ENCODE measurements at regions not wholly inside any gene's neighbourhood (a gene's known extent, or its start where the extent isn't known, plus 50 kb on each side); places are given as distances from the start of the nearest gene placed in this dataset.

- ATAC-seq: no peak
- Histone ChIP-seq H3K4me2 (ENCODE audit: low read length) (no peak overlapping the region), H3K27ac (ENCODE audit: low read length) (no peak overlapping the region), H2AFZ (ENCODE audit: low read length) (no peak overlapping the region), H3K9ac (ENCODE audit: low read length) (no peak overlapping the region), H3K36me3 (ENCODE audit: low read depth, low read length) (no peaks in the 10 kb centered on the region), H3K9me2 (replicated peaks; ENCODE audit: low read length) (no peaks in the 10 kb centered on the region), H3K27me3 (ENCODE audit: low read length) (no peaks in the 10 kb centered on the region), H3K4me3 (ENCODE audit: low read length) (no peak overlapping the region), H3F3A (ENCODE audit: low read length, unreplicated experiment) (no peaks in the 10 kb centered on the region), H4K20me1 (ENCODE audit: low read length) (no peaks in the 10 kb centered on the region), H3K9me3 (ENCODE audit: low read length) (no peaks in the 10 kb centered on the region), H3K4me1 (ENCODE audit: insufficient read depth, low read length) (no peaks in the 10 kb centered on the region), H3K79me2 (ENCODE audit: low read length) (no peaks in the 10 kb centered on the region)
- intact Hi-C loops (cut with micrococcal nuclease): no loop called here
- ChIA-PET POLR2A (ENCODE audit: unreplicated experiment) (no interaction called here), CTCF (no interaction called here)
- DNase-seq: no peak
- no TSS peak for BruUV-seq (replicated peaks)
- TF ChIP-seq CTCF (conservative IDR thresholded peaks at IDR 0.05; ENCODE audit: low read depth, low read length): no peak
- TF ChIP-seq EZH2phosphoT487 (IDR thresholded peaks at IDR 0.05; ENCODE audit: borderline replicate concordance, low read length): no peak
- no peak for TF ChIP-seq EZH2 (IDR thresholded peaks at IDR 0.05; ENCODE audit: low read length, unreplicated experiment)
Observed at GRCh38 chr9:104258296-104259011, 164.3 kb downstream of the SMC2 start.

- DNase-seq (no peak), ATAC-seq (no peak)
- H3K27ac ChIP-seq (ENCODE audit: low read length): no peak overlapping the region
- no peaks in the 10 kb centered on the region for H3K79me2 ChIP-seq (ENCODE audit: low read length)
- no peaks in the 10 kb centered on the region for H3F3A ChIP-seq (ENCODE audit: low read length, unreplicated experiment)
- H3K36me3 ChIP-seq (ENCODE audit: low read depth, low read length): no peaks in the 10 kb centered on the region
- no peak overlapping the region for H2AFZ ChIP-seq (ENCODE audit: low read length)
- H3K9me3 ChIP-seq (ENCODE audit: low read length): no peaks in the 10 kb centered on the region
- H3K9ac ChIP-seq (ENCODE audit: low read length): no peak overlapping the region
- H3K4me3 ChIP-seq (ENCODE audit: low read length): no peak overlapping the region
- no peaks in the 10 kb centered on the region for H4K20me1 ChIP-seq (ENCODE audit: low read length)
- H3K9me2 ChIP-seq (replicated peaks; ENCODE audit: low read length): no peaks in the 10 kb centered on the region
- TF ChIP-seq CTCF (conservative IDR thresholded peaks at IDR 0.05; ENCODE audit: low read depth, low read length): no peak
- CTCF ChIA-PET: no interaction called here
- POLR2A ChIA-PET (ENCODE audit: unreplicated experiment): no interaction called here
- intact Hi-C loops (cut with micrococcal nuclease): no loop called here
- no peaks in the 10 kb centered on the region for H3K4me1 ChIP-seq (ENCODE audit: insufficient read depth, low read length)
- H3K27me3 ChIP-seq (ENCODE audit: low read length): no peaks in the 10 kb centered on the region
- no peak overlapping the region for H3K4me2 ChIP-seq (ENCODE audit: low read length)
- BruUV-seq (replicated peaks): no TSS peak
Observed at GRCh38 chr9:104260004-104260403, 165.9 kb downstream of the SMC2 start.

GRCh38 chr9:104263942-104264341 lies 169.8 kb downstream of the SMC2 start:
- Histone ChIP-seq H3F3A (ENCODE audit: low read length, unreplicated experiment) (no peaks in the 10 kb centered on the region), H3K4me2 (ENCODE audit: low read length) (no peak overlapping the region), H3K9me2 (replicated peaks; ENCODE audit: low read length) (no peaks in the 10 kb centered on the region), H3K4me1 (ENCODE audit: insufficient read depth, low read length) (no peaks in the 10 kb centered on the region), H3K27ac (ENCODE audit: low read length) (no peak overlapping the region), H3K9me3 (ENCODE audit: low read length) (no peaks in the 10 kb centered on the region), H2AFZ (ENCODE audit: low read length) (no peak overlapping the region), H4K20me1 (ENCODE audit: low read length) (no peaks in the 10 kb centered on the region), H3K36me3 (ENCODE audit: low read depth, low read length) (no peaks in the 10 kb centered on the region; the same call in 1 of the 2 replicates), H3K9ac (ENCODE audit: low read length) (no peak overlapping the region), H3K4me3 (ENCODE audit: low read length) (no peak overlapping the region), H3K27me3 (ENCODE audit: low read length) (no peaks in the 10 kb centered on the region), H3K79me2 (ENCODE audit: low read length) (no peaks in the 10 kb centered on the region)
- BruUV-seq (replicated peaks): no TSS peak
- intact Hi-C loops (cut with micrococcal nuclease): no loop called here
- ChIA-PET CTCF (no interaction called here), POLR2A (ENCODE audit: unreplicated experiment) (no interaction called here)
- TF ChIP-seq CTCF (conservative IDR thresholded peaks at IDR 0.05; ENCODE audit: low read depth, low read length) (no peak), EZH2phosphoT487 (IDR thresholded peaks at IDR 0.05; ENCODE audit: borderline replicate concordance, low read length) (no peak), EZH2 (IDR thresholded peaks at IDR 0.05; ENCODE audit: low read length, unreplicated experiment) (no peak)
- DNase-seq (no peak), ATAC-seq (no peak)

Data from PC-3 (cell line).